Sigmoid colon (tissue), 4 donors: ENCODE measurements at regions not wholly inside any gene's neighbourhood (a gene's known extent, or its start where the extent isn't known, plus 50 kb on each side); places are given as distances from the start of the nearest gene placed in this dataset.

Experiments used
- CTCF ChIP-seq, 4 experiments: fragments of 450-650 bp in 3 of 4; fragments of 200-600 bp in 1 of 4; IDR thresholded peaks; one replicate each; pipeline ENCODE4 v1.5.1; 2016 to 2019; ENCODE audit warnings: antibody characterized with exemption in 4 of 4, mild to moderate bottlenecking in 3 of 4, moderate library complexity in 2 of 4
- EP300 ChIP-seq, 4 donors: sonication (generic); formaldehyde crosslinking; IDR thresholded peaks; one replicate each; pipeline ENCODE4 v1.6.1; 2017; ENCODE audit warnings: antibody characterized with exemption in 4 of 4
- POLR2A ChIP-seq, 2 donors: fragments of 450-650 bp; IDR thresholded peaks; one replicate each; pipeline ENCODE4 v1.6.1; 2016; ENCODE audit warnings: antibody characterized with exemption in 2 of 2, mild to moderate bottlenecking in 2 of 2, moderate library complexity in 2 of 2
- POLR2AphosphoS5 ChIP-seq, 4 donors: sonication (generic); formaldehyde crosslinking; IDR thresholded peaks; one replicate each; pipeline ENCODE4 v1.6.1; 2017; ENCODE audit warnings: antibody characterized with exemption in 4 of 4

GRCh38 chr15:38846346-38846745, 281.7 kb upstream of the RASGRP1 start:
- TF ChIP-seq POLR2A (IDR thresholded peaks at IDR 0.05) (no peak), CTCF (IDR thresholded peaks at IDR 0.05) (no peak), EP300 (IDR thresholded peaks at IDR 0.05) (no peak), POLR2AphosphoS5 (IDR thresholded peaks at IDR 0.05) (no peak)
